ENCODE measurements at regions not wholly inside any gene's neighbourhood (a gene's known extent, or its start where the extent isn't known, plus 50 kb on each side); places are given as distances from the start of the nearest gene placed in this dataset.

DNA sequence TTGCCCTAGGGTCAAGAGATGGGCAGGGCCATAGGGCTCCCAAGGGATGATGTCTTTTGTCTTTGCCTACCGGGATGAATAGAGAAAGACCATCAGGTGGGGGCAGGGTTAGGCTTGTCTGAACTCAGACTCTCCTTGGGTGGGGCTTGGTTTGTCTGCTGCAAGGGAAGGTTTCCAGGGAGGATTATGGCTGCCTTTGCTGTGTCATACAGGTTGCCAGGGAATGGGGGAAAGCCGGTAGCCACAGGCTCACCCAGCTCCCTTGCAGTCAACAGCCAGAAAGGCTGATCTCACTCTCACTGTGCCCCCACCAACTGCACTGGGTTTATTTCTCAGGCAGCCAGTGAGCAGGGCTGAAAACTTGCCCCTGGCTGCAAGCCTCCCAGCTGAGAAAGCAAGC, 253.2 kb downstream of the POLR1F start:
- H3K27me3 Mint-ChIP-seq, result no peaks in the 10 kb centered on the region
- intact Hi-C loops (cut with micrococcal nuclease), result no loop called here

GRCh38 chr7:19448091-19448490, 260.7 kb downstream of the POLR1F start:
- Mint-ChIP-seq H3K9me3 (no peaks in the 10 kb centered on the region), H3K4me3 (no peak overlapping the region), H3K36me3 (ENCODE audit: low read depth) (no peaks in the 10 kb centered on the region), H3K4me1 (ENCODE audit: low read depth) (no peaks in the 10 kb centered on the region), H3K27me3 (no peaks in the 10 kb centered on the region), H3K27ac (no peak overlapping the region)
- intact Hi-C loops (cut with micrococcal nuclease), result loop anchor here (10.0 kb wide), 2 partner anchors 753 to 1093 kb away; no protein-coding TSS in a partner anchor

More for the DNA sequence above, 253.2 kb downstream of the POLR1F start:
- no peak overlapping the region for H3K4me3 Mint-ChIP-seq
- H3K36me3 Mint-ChIP-seq (ENCODE audit: low read depth), result no peaks in the 10 kb centered on the region
- H3K4me1 Mint-ChIP-seq (ENCODE audit: low read depth), result no peaks in the 10 kb centered on the region
- peaks cover 52% of the 10 kb centered on the region for H3K9me3 Mint-ChIP-seq
- no peak overlapping the region for H3K27ac Mint-ChIP-seq

DNA sequence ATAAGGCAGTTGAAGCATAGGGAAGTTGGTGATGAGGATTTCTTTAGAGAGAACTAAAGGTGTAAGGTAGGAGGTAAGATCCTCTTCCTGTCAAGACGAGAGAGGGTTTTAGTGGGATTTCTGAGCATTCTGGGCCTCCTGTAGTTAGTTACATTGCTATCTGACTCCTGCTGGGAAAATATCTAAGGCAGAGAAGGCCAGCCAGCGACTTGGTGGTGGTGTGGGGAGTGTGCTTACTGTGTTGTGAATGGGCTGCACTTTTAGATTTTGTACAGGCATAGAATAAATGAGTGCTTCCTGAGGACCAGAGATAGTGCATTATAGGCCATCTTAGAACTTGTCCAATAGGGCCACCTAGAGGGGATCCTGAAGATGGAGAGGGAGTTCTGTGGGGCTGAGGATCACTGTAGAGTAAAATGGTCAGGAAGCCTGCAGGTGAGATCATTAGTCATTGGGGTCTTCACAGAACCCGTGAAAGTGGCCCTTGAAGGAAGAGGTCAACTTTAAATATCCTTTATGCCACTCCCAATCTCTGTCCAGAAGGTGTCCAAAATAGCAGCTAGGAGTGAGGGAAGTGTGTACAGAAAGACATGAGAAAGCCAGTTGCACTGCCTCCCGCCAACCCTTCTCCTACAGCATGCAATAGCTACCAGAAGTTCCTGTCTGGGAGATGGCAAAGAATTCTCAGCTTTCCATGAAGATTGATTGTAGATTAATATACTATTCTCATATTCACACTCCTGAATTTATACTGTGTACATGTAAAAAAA, 266.6 kb downstream of the POLR1F start:
- intact Hi-C loops (cut with micrococcal nuclease), result loop anchor here (2.0 to 10.0 kb wide), 3 partner anchors 319 to 1087 kb away; no protein-coding TSS in a partner anchor
- H3K27ac Mint-ChIP-seq, result no peak overlapping the region
- H3K4me3 Mint-ChIP-seq, result no peak overlapping the region
- H3K9me3 Mint-ChIP-seq, result no peaks in the 10 kb centered on the region
- no peaks in the 10 kb centered on the region for H3K27me3 Mint-ChIP-seq
- H3K4me1 Mint-ChIP-seq (ENCODE audit: low read depth), result peaks cover 19% of the 10 kb centered on the region
- H3K36me3 Mint-ChIP-seq (ENCODE audit: low read depth), result no peaks in the 10 kb centered on the region

GRCh38 chr7:19439517-19439916, 269.3 kb downstream of the POLR1F start:
- Mint-ChIP-seq H3K27ac (peak overlapping the region; percentile 57), H3K9me3 (no peaks in the 10 kb centered on the region), H3K4me1 (ENCODE audit: low read depth) (peaks cover 19% of the 10 kb centered on the region), H3K36me3 (ENCODE audit: low read depth) (no peaks in the 10 kb centered on the region), H3K27me3 (no peaks in the 10 kb centered on the region), H3K4me3 (no peak overlapping the region)
- intact Hi-C loops (cut with micrococcal nuclease), result no loop called here

GRCh38 chr7:19437446-19437845, 271.4 kb downstream of the POLR1F start:
- intact Hi-C loops (cut with micrococcal nuclease), result no loop called here
- Mint-ChIP-seq H3K36me3 (ENCODE audit: low read depth) (no peaks in the 10 kb centered on the region), H3K9me3 (no peaks in the 10 kb centered on the region), H3K4me1 (ENCODE audit: low read depth) (peaks cover 19% of the 10 kb centered on the region), H3K27me3 (no peaks in the 10 kb centered on the region), H3K4me3 (no peak overlapping the region), H3K27ac (no peak overlapping the region)

DNA sequence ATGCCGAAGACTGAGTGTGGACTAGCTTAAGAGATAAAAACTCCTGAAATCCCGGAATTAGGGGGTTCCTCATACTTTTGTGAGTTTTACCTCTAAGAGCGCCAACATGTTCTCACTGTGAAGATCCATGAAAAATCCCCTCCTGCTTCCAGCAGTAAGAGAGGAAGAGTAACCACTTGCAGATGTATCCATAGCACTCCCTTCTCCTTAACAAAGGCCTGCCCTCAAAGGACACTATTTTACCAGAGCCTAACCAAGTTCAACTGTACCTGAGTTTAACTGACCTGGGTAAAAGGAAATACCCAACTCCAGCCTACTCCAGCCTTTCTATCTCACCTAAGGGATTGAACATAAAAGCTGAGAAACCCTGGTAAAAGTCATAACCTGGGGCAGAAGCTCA, 280.9 kb downstream of the POLR1F start:
- intact Hi-C loops (cut with micrococcal nuclease), result no loop called here
- H3K36me3 Mint-ChIP-seq (ENCODE audit: low read depth), result no peaks in the 10 kb centered on the region
- H3K9me3 Mint-ChIP-seq, result no peaks in the 10 kb centered on the region
- no peaks in the 10 kb centered on the region for H3K4me1 Mint-ChIP-seq (ENCODE audit: low read depth)
- H3K27me3 Mint-ChIP-seq, result no peaks in the 10 kb centered on the region
- H3K4me3 Mint-ChIP-seq, result no peak overlapping the region
- H3K27ac Mint-ChIP-seq, result no peak overlapping the region

- intact Hi-C loops (cut with micrococcal nuclease), result no loop called here
- peaks cover 9% of the 10 kb centered on the region for H3K9me3 Mint-ChIP-seq
- H3K4me1 Mint-ChIP-seq (ENCODE audit: low read depth), result no peaks in the 10 kb centered on the region
- no peak overlapping the region for H3K4me3 Mint-ChIP-seq
- no peaks in the 10 kb centered on the region for H3K27me3 Mint-ChIP-seq
- H3K27ac Mint-ChIP-seq, result no peak overlapping the region
- no peaks in the 10 kb centered on the region for H3K36me3 Mint-ChIP-seq (ENCODE audit: low read depth)
These were observed 276.6 kb upstream of the FERD3L start for GRCh38 chr7:19421861-19422260.

GRCh38 chr7:19417231-19417630, 272.0 kb upstream of the FERD3L start:
- Mint-ChIP-seq H3K4me1 (ENCODE audit: low read depth) (no peaks in the 10 kb centered on the region), H3K9me3 (peaks cover 9% of the 10 kb centered on the region), H3K4me3 (no peak overlapping the region), H3K27me3 (no peaks in the 10 kb centered on the region), H3K27ac (no peak overlapping the region), H3K36me3 (ENCODE audit: low read depth) (no peaks in the 10 kb centered on the region)
- intact Hi-C loops (cut with micrococcal nuclease), result no loop called here

DNA sequence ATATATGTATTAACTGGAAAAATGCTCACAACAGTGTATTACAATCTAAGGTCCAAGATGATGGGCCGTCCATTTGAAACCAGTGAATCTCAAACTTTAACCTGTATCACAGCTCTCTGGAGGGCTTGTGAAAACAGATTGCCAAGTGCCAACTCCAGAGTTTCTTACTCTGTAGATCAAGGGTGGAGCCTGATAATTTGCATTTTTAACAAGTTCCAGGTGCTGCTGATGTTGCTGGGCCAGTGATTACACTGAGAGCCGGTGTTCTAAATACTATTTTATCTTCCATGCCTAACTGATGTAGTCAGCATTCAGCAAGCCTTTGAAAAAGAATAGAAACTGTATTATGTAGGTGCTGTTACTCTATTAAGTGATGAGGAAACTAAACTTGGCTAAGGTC, 269.9 kb upstream of the FERD3L start:
- no peaks in the 10 kb centered on the region for H3K4me1 Mint-ChIP-seq (ENCODE audit: low read depth)
- no peaks in the 10 kb centered on the region for H3K9me3 Mint-ChIP-seq
- no peaks in the 10 kb centered on the region for H3K27me3 Mint-ChIP-seq
- H3K4me3 Mint-ChIP-seq, result no peak overlapping the region
- H3K27ac Mint-ChIP-seq, result no peak overlapping the region
- intact Hi-C loops (cut with micrococcal nuclease), result no loop called here
- no peaks in the 10 kb centered on the region for H3K36me3 Mint-ChIP-seq (ENCODE audit: low read depth)

DNA sequence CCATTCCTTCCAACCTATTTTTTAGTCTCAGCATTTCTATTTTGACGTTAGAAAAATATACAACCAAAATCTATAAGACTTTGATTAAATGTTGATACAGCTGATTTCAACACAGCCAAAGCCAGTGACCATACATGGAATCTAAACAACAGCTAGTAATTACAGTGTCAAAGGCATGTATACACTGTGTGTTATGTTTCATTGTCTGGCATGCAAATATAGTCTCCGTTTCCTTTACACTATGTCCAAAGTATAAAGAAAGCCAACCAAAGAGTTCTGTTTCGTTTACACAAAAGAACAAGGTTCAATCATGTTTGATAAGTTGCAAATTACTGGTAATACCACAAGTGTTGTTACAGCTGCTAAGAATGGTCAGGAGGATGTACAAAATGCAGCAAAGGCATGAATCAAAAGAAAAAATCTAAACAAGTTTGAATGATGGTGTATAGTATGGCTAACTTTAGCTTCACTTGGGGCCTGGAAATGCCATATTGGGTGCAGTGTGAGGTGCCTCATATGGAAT, 268.3 kb upstream of the FERD3L start:
- H3K27ac Mint-ChIP-seq, result no peak overlapping the region
- intact Hi-C loops (cut with micrococcal nuclease), result no loop called here
- H3K27me3 Mint-ChIP-seq, result no peaks in the 10 kb centered on the region
- H3K36me3 Mint-ChIP-seq (ENCODE audit: low read depth), result no peaks in the 10 kb centered on the region
- no peaks in the 10 kb centered on the region for H3K9me3 Mint-ChIP-seq
- no peak overlapping the region for H3K4me3 Mint-ChIP-seq
- no peaks in the 10 kb centered on the region for H3K4me1 Mint-ChIP-seq (ENCODE audit: low read depth)

GRCh38 chr7:19410691-19411090, 265.5 kb upstream of the FERD3L start:
- Mint-ChIP-seq H3K9me3 (no peaks in the 10 kb centered on the region), H3K27ac (no peak overlapping the region), H3K4me1 (ENCODE audit: low read depth) (peaks cover 5% of the 10 kb centered on the region), H3K4me3 (no peak overlapping the region), H3K27me3 (no peaks in the 10 kb centered on the region), H3K36me3 (ENCODE audit: low read depth) (no peaks in the 10 kb centered on the region)
- intact Hi-C loops (cut with micrococcal nuclease), result no loop called here

DNA sequence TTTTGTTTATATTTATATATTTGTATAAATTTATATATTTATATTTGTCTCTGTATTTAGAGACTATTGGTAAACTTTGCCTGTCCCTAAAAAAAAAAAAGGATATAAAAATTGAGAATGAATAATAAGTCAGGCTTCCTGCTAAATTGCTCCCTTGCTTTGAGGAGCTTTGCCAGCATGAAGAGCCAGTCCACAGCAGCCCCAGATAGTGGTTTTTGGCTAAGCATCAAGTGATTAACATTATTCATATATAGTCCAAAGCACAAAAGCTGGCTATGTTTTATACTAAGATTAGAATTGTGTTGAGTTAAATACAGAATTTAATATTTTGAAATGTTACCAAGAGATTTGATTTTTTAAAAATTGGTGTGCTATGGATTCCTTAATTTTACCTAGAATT, 264.9 kb upstream of the FERD3L start:
- peaks cover 11% of the 10 kb centered on the region for H3K4me1 Mint-ChIP-seq (ENCODE audit: low read depth)
- H3K9me3 Mint-ChIP-seq, result no peaks in the 10 kb centered on the region

GRCh38 chr7:19408706-19409220, 263.5 kb upstream of the FERD3L start:
- Mint-ChIP-seq H3K4me3 (no peak overlapping the region), H3K9me3 (no peaks in the 10 kb centered on the region), H3K27me3 (no peaks in the 10 kb centered on the region), H3K27ac (no peak overlapping the region), H3K36me3 (ENCODE audit: low read depth) (no peaks in the 10 kb centered on the region), H3K4me1 (ENCODE audit: low read depth) (peaks cover 15% of the 10 kb centered on the region)
- intact Hi-C loops (cut with micrococcal nuclease), result no loop called here

More for the DNA sequence above, 264.9 kb upstream of the FERD3L start:
- Mint-ChIP-seq H3K4me3 (no peak overlapping the region), H3K36me3 (ENCODE audit: low read depth) (no peaks in the 10 kb centered on the region), H3K27ac (no peak overlapping the region), H3K27me3 (no peaks in the 10 kb centered on the region)
- intact Hi-C loops (cut with micrococcal nuclease), result no loop called here

- Mint-ChIP-seq H3K4me3 (no peak overlapping the region), H3K27ac (no peak overlapping the region), H3K9me3 (no peaks in the 10 kb centered on the region), H3K27me3 (no peaks in the 10 kb centered on the region), H3K4me1 (ENCODE audit: low read depth) (peaks cover 15% of the 10 kb centered on the region), H3K36me3 (ENCODE audit: low read depth) (no peaks in the 10 kb centered on the region)
- intact Hi-C loops (cut with micrococcal nuclease), result no loop called here
These were observed 262.0 kb upstream of the FERD3L start for GRCh38 chr7:19407270-19407669.
